ENCODE measurements at regions not wholly inside any gene's neighbourhood (a gene's known extent, or its start where the extent isn't known, plus 50 kb on each side); places are given as distances from the start of the nearest gene placed in this dataset.

- peak; percentile 66 for DNase-seq (ENCODE audit: low read depth)
Observed at GRCh38 chr2:8300216-8300615, 381.6 kb upstream of the ID2 start.

GRCh38 chr2:8300905-8301304 lies 381.0 kb upstream of the ID2 start:
- TF ChIP-seq POLR2A (IDR thresholded peaks at IDR 0.05; ENCODE audit: extremely low read depth, insufficient read length) = no peak
- no peak for TF ChIP-seq MAX (IDR thresholded peaks at IDR 0.05; ENCODE audit: low read depth, low read length)
- no peak for TF ChIP-seq MYC (IDR thresholded peaks at IDR 0.05; ENCODE audit: low read depth, low read length)
- TF ChIP-seq CTCF (IDR thresholded peaks at IDR 0.05; ENCODE audit: low read depth, low read length) = no peak
- no peak for DNase-seq (ENCODE audit: low read depth)
- H3K4me3 ChIP-seq (ENCODE audit: low read depth, low read length) = no peak overlapping the region

More at GRCh38 chr2:8300216-8300615, 381.6 kb upstream of the ID2 start:
- no peak overlapping the region for H3K4me3 ChIP-seq (ENCODE audit: low read depth, low read length)
- TF ChIP-seq MYC (IDR thresholded peaks at IDR 0.05; ENCODE audit: low read depth, low read length) = no peak
- TF ChIP-seq MAX (IDR thresholded peaks at IDR 0.05; ENCODE audit: low read depth, low read length) = no peak
- no peak for TF ChIP-seq POLR2A (IDR thresholded peaks at IDR 0.05; ENCODE audit: extremely low read depth, insufficient read length)
- no peak for TF ChIP-seq CTCF (IDR thresholded peaks at IDR 0.05; ENCODE audit: low read depth, low read length)

- peak; percentile 99 for DNase-seq (ENCODE audit: low read depth)
- no peak overlapping the region for H3K4me3 ChIP-seq (ENCODE audit: low read depth, low read length)
- TF ChIP-seq POLR2A (IDR thresholded peaks at IDR 0.05; ENCODE audit: extremely low read depth, insufficient read length) = no peak
- peak; percentile 71; the same call in 1 of the 2 replicates for TF ChIP-seq MAX (IDR thresholded peaks at IDR 0.05; ENCODE audit: low read depth, low read length)
- peak; percentile 40 for TF ChIP-seq CTCF (IDR thresholded peaks at IDR 0.05; ENCODE audit: low read depth, low read length)
- peak; percentile 69; the same call in 1 of the 2 replicates for TF ChIP-seq MYC (IDR thresholded peaks at IDR 0.05; ENCODE audit: low read depth, low read length)
Observed at GRCh38 chr2:8303322-8303832, 378.5 kb upstream of the ID2 start.

GRCh38 chr2:8304821-8305766 lies 376.8 kb upstream of the ID2 start:
- H3K4me3 ChIP-seq (ENCODE audit: low read depth, low read length) = no peak overlapping the region
- no peak for TF ChIP-seq CTCF (IDR thresholded peaks at IDR 0.05; ENCODE audit: low read depth, low read length)
- TF ChIP-seq POLR2A (IDR thresholded peaks at IDR 0.05; ENCODE audit: extremely low read depth, insufficient read length) = no peak
- TF ChIP-seq MYC (IDR thresholded peaks at IDR 0.05; ENCODE audit: low read depth, low read length) = no peak
- no peak for TF ChIP-seq MAX (IDR thresholded peaks at IDR 0.05; ENCODE audit: low read depth, low read length)
- DNase-seq (ENCODE audit: low read depth) = peak; percentile 58

- no peak overlapping the region for H3K4me3 ChIP-seq (ENCODE audit: low read depth, low read length)
- TF ChIP-seq CTCF (IDR thresholded peaks at IDR 0.05; ENCODE audit: low read depth, low read length) (no peak), POLR2A (IDR thresholded peaks at IDR 0.05; ENCODE audit: extremely low read depth, insufficient read length) (no peak), MYC (IDR thresholded peaks at IDR 0.05; ENCODE audit: low read depth, low read length) (no peak), MAX (IDR thresholded peaks at IDR 0.05; ENCODE audit: low read depth, low read length) (no peak)
- no peak for DNase-seq (ENCODE audit: low read depth)
Observed at GRCh38 chr2:8306530-8307351, 375.1 kb upstream of the ID2 start.

Data from NB4 (cell line).